HEK293 (cell line): ENCODE measurements at regions not wholly inside any gene's neighbourhood (a gene's known extent, or its start where the extent isn't known, plus 50 kb on each side); places are given as distances from the start of the nearest gene placed in this dataset.

Experiments used
- CTCF ChIP-seq: fragments of 450-650 bp; formaldehyde crosslinking; IDR thresholded peaks from 2 replicates; pipeline ENCODE4 v1.5.1; 2016; ENCODE audit warnings: missing biosample characterization, missing genetic modification characterization
- REST ChIP-seq: fragments of 450-650 bp; formaldehyde crosslinking; IDR thresholded peaks from 2 replicates; pipeline ENCODE4 v1.5.1; 2016; ENCODE audit warnings: missing biosample characterization, missing genetic modification characterization
- ZNF324 ChIP-seq: fragments of 450-650 bp; formaldehyde crosslinking; IDR thresholded peaks from 2 replicates; pipeline ENCODE4 v1.5.1; 2016; ENCODE audit warnings: missing biosample characterization, missing genetic modification characterization
- ZNF561 ChIP-seq: fragments of 450-650 bp; IDR thresholded peaks from 2 replicates; pipeline ENCODE4 v1.5.1; 2018; ENCODE audit warnings: missing biosample characterization, missing genetic modification characterization, borderline replicate concordance
- ZSCAN30 ChIP-seq: fragments of 450-650 bp; IDR thresholded peaks from 2 replicates; pipeline ENCODE4 v1.5.1; 2018; ENCODE audit warnings: missing biosample characterization, mild to moderate bottlenecking, missing genetic modification characterization, moderate library complexity

GRCh38 chr4:124177647-124178425, 534.7 kb downstream of the ANKRD50 start:
- TF ChIP-seq ZNF561 (tag by site-specific recombination) = no peak
- no peak for TF ChIP-seq ZSCAN30 (tag by site-specific recombination)
- no peak for TF ChIP-seq REST (tag by site-specific recombination)
- TF ChIP-seq CTCF (tag by site-specific recombination) = no peak
- TF ChIP-seq ZNF324 (tag by site-specific recombination) = no peak
